Testis (tissue), 2 donors: ENCODE measurements at regions not wholly inside any gene's neighbourhood (a gene's known extent, or its start where the extent isn't known, plus 50 kb on each side); places are given as distances from the start of the nearest gene placed in this dataset.
A peak's percentile ranks its signal among the peaks of the same experiment; 100 is the strongest.
"Not testable (repeated sequence)": the region's sequence is repeated elsewhere in the genome, so short reads cannot be mapped to it uniquely, and the experiment has no call there.

Source experiments
- DNase-seq: peaks from one replicate; pipeline ENCODE4 v3.0.0-alpha.2; 2019
- H3K27ac ChIP-seq, 2 donors: fragments of 200-600 bp; sonication (generic); one replicate each; pipeline ENCODE4 v1.5.1; 2019
- H3K27me3 ChIP-seq: fragments of 200-600 bp; sonication (generic); one replicate; pipeline ENCODE4 v1.5.1; 2019
- H3K36me3 ChIP-seq: fragments of 200-600 bp; sonication (generic); one replicate; pipeline ENCODE4 v1.5.1; 2017; ENCODE audit warnings: low read depth; ENCODE audit errors: missing control alignments
- H3K4me1 ChIP-seq: fragments of 200-600 bp; sonication (generic); one replicate; pipeline ENCODE4 v1.5.1; 2019
- H3K4me3 ChIP-seq, 2 donors: fragments of 200-600 bp; sonication (generic); one replicate each; pipeline ENCODE4 v1.5.1; 2017 to 2019
- H3K9me3 ChIP-seq: fragments of 200-600 bp; sonication (generic); one replicate; pipeline ENCODE4 v1.5.1; 2017
- POLR2A ChIP-seq: fragments of 450-650 bp; IDR thresholded peaks from one replicate; pipeline ENCODE4 v1.6.1; 2017; ENCODE audit warnings: antibody characterized with exemption, mild to moderate bottlenecking, moderate library complexity
- WGBS, 2 donors: methylation state at CpG; one replicate each; pipeline ENCODE4 v1.1.5; 2018; 5-methylcytosine and 5-hydroxymethylcytosine counted together
- intact Hi-C: fragments of 100-400 bp; cut with DNase I; formaldehyde crosslinking; loops from one replicate; pipeline ENCODE4 v1.15.1; 2023; ENCODE audit warnings: low total_unique reads
- TF ChIP-seq, protein P1 (sequence below), 3 experiments: fragments of 450-650 bp in 2 of 3; fragments of 200-600 bp in 1 of 3; sonication (generic) in 1 of 3; IDR thresholded peaks; one replicate each; pipeline ENCODE4 v1.5.1; 2016 to 2019; ENCODE audit warnings: antibody characterized with exemption in 3 of 3, mild to moderate bottlenecking in 2 of 3, moderate library complexity in 1 of 3

GRCh38 chr2:238510911-238511613 is 84.3 kb downstream of the ASB1 start:
- H3K27ac ChIP-seq: no peak overlapping the region
- H3K36me3 ChIP-seq: no peaks in the 10 kb centered on the region
- DNase-seq: no peak
- no peak overlapping the region for H3K4me3 ChIP-seq
- H3K4me1 ChIP-seq: no peaks in the 10 kb centered on the region
- no peaks in the 10 kb centered on the region for H3K9me3 ChIP-seq
- 85 to 94% methylated on average over 7 to 25 of the region's 26 CpGs for WGBS, 2 donors
- no peaks in the 10 kb centered on the region for H3K27me3 ChIP-seq
- no peak for TF ChIP-seq POLR2A
- TF ChIP-seq, protein P1, sequence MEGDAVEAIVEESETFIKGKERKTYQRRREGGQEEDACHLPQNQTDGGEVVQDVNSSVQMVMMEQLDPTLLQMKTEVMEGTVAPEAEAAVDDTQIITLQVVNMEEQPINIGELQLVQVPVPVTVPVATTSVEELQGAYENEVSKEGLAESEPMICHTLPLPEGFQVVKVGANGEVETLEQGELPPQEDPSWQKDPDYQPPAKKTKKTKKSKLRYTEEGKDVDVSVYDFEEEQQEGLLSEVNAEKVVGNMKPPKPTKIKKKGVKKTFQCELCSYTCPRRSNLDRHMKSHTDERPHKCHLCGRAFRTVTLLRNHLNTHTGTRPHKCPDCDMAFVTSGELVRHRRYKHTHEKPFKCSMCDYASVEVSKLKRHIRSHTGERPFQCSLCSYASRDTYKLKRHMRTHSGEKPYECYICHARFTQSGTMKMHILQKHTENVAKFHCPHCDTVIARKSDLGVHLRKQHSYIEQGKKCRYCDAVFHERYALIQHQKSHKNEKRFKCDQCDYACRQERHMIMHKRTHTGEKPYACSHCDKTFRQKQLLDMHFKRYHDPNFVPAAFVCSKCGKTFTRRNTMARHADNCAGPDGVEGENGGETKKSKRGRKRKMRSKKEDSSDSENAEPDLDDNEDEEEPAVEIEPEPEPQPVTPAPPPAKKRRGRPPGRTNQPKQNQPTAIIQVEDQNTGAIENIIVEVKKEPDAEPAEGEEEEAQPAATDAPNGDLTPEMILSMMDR (IDR thresholded peaks at IDR 0.05): no peak
- intact Hi-C loops: no loop called here

- Histone ChIP-seq H3K4me1 (no peaks in the 10 kb centered on the region), H3K27me3 (no peaks in the 10 kb centered on the region), H3K4me3 (no peak overlapping the region), H3K36me3 (no peaks in the 10 kb centered on the region), H3K27ac (no peak overlapping the region), H3K9me3 (no peaks in the 10 kb centered on the region)
- TF ChIP-seq POLR2A: no peak
- TF ChIP-seq, protein P1 (IDR thresholded peaks at IDR 0.05): no peak
- DNase-seq: no peak
- WGBS, 2 donors: 96 to 100% methylated on average over 4 to 9 of the region's 10 CpGs
- intact Hi-C loops: no loop called here
Observed at GRCh38 chr2:238511614-238511950, 84.9 kb downstream of the ASB1 start.

DNA sequence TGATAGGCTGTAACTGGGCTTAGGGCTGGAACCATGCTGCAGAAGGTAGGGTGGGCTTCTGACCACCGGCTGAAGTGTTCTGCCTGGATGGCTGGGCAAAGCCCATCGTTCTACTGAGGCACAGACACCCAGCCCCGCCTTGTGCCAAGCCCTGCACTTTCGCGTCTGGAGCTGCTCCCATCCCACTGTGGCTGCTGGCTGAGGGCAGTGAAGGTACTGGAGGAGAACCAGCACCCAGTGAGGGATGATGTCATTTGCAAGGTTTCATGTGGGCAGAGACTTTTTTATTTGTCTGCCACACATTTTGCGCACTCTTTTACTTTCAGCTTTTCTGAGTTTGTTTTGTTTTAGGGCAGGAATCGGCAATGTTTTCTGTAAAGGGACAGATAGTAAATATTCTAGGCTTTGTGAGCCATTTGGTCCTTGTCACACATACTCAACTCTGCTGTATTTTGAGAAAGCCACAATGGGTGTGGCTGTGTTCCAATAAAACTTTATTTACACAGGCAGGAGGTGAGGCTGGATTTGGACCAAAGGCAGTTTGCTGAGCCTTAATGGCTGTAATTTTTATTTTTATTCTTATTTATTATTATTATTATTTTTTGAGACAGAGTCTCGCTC is 85.6 kb downstream of the ASB1 start:
- TF ChIP-seq, protein P1 (IDR thresholded peaks at IDR 0.05): no peak
- TF ChIP-seq POLR2A: no peak
- 90 to 95% methylated on average over 8 of the region's 8 CpGs for WGBS, 2 donors
- no peaks in the 10 kb centered on the region for H3K4me1 ChIP-seq
- no peak overlapping the region for H3K4me3 ChIP-seq
- no peaks in the 10 kb centered on the region for H3K9me3 ChIP-seq
- DNase-seq: no peak
- H3K27ac ChIP-seq: no peak overlapping the region
- no peaks in the 10 kb centered on the region for H3K36me3 ChIP-seq
- intact Hi-C loops: no loop called here
- no peaks in the 10 kb centered on the region for H3K27me3 ChIP-seq

GRCh38 chr2:238513346-238513745 is 86.6 kb downstream of the ASB1 start:
- no peaks in the 10 kb centered on the region for H3K9me3 ChIP-seq
- no peaks in the 10 kb centered on the region for H3K27me3 ChIP-seq
- H3K27ac ChIP-seq: no peak overlapping the region
- no peak overlapping the region for H3K4me3 ChIP-seq
- peak; percentile 59 for DNase-seq
- intact Hi-C loops: no loop called here
- TF ChIP-seq, protein P1 (IDR thresholded peaks at IDR 0.05): peak in 1 of 3 experiments; percentile 21
- TF ChIP-seq POLR2A: no peak
- no peaks in the 10 kb centered on the region for H3K36me3 ChIP-seq
- 43 to 48% methylated on average over 3 of the region's 3 CpGs for WGBS, 2 donors
- no peaks in the 10 kb centered on the region for H3K4me1 ChIP-seq

DNA sequence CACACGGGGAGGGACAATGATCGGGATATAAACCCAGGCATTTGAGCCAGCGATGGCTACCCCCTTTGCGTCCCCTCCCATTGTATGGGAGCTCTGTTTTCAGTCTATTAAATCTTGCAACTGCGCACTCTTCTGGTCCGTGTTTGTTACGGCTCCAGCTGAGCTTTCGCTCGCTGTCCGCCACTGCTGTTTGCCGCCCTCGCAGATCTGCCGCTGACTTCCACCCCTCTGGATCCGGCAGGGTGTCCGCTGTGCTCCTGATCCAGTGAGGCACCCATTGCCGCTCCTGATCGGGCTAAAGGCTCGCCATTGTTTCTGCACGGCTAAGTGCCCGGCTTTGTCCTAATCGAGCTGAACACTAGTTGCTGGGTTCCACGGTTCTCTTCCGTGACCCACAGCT is 87.3 kb downstream of the ASB1 start:
- H3K4me3 ChIP-seq, H3K36me3 ChIP-seq, H3K9me3 ChIP-seq, H3K4me1 ChIP-seq, H3K27ac ChIP-seq, H3K27me3 ChIP-seq, DNase-seq, intact Hi-C loops: not testable (repeated sequence)
- 72 to 78% methylated on average over 23 of the region's 23 CpGs for WGBS, 2 donors
